Renal cortex interstitium (tissue), 11 donors: ENCODE measurements at regions not wholly inside any gene's neighbourhood (a gene's known extent, or its start where the extent isn't known, plus 50 kb on each side); places are given as distances from the start of the nearest gene placed in this dataset.

Experiments used
- DNase-seq, 11 donors: peaks; one replicate each; pipeline ENCODE4 v3.0.0-alpha.2; 2013; ENCODE audit warnings: low read depth in 9 of 11, low spot score in 4 of 11; ENCODE audit errors: extremely low read depth in 1 of 11

DNA sequence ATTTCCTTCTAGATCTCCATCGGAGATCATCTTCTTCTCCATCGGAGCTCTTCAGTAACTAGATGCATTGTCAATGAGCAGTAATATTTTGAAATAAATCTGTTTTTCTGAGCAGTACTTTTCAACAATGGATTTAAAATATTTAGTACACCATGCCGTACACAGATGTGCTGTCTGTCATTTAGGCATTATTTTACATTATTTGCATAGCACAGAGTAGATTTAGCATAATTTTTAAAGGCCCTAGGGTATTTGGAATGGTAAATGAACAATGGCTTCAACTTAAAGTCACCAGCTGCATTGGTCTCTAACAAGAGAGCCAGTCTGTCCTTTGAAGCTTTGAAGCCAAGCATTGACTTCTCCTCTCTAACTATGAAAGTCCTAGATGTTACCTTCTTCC is 95.4 kb upstream of the ANKFN1 start:
- no peak for DNase-seq

DNA sequence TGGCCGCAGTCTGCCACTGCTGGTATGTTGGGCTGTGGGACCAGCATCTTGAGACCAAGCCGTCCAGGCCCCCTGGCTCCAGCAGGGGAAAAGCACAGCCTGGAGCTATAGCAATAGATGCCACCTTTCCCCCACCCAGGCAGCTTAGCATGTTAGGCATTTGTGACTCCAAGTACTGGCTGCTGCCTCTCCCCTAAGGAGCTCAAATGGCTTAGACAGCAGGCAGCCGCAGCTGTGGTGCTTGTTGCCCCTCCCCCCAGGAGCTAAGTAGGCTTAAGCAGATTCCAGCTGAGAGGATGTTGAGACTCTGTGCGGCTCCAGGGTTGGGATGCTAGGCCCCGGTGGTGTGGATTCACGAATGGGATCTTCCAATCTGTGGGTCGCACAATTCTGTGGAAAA is 88.8 kb upstream of the ANKFN1 start:
- DNase-seq: no peak

DNA sequence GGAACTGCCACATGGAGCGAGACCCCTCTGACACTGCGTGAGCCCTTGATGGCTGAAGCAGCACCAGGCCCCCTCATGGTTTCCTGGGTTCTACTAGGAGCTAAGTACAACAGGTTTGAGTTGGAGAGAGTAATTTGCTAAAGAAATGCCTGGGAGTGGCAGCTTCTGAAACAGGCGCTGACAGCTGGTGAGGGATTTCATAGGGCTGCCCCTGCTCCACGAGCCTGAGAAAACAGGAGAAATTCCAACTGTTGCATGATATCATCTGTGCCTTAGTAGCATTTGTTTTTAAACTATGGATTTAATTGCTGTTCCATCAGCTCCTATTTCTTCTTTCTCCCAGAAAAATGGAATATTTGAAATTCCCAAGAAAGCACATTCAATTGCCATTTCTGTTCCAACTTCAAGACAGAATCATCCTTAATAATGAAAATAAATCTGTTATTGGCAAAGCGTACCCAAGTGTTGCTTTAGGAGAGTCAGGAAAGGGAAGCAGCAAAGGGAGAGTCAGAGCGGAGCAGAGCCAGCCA is 78.8 kb upstream of the ANKFN1 start:
- no peak for DNase-seq

DNA sequence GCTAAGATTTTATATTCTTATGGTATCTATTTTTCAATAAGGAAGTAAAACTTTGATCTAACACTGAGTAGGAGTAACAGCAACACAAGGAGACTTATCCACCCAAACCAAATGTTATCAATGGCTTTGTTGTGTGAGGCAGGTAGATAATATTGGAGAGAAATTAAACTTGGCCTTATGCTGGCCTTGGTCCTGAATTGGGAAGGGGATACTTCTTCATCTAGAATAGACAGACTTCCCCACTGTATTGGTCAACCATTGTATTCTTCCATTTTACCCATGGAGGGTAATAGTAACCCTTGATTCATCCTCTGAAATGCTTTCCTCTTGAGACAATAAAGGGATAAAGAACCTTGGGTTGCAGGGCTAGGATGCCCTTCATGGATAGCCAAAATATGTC is 76.3 kb upstream of the ANKFN1 start:
- DNase-seq: no peak

DNA sequence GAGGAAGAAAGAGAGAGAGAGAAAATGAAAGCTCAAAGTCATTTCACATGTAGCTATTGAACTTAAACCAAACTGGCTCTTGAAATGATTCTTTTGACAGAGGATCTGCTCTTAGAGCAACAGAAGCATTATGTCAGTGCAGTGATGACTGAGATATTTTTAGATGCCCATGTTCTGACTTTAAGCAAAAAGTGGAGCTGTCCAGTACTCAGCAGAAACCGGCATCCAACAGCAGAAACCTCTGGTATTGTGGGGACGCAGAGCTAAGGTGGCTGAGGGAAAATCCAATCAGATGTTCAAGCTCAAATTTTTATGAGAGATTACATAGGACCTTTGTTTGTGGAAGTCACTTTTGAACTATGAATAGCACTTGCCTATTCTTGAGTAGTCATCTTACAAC is 69.8 kb upstream of the ANKFN1 start:
- no peak for DNase-seq

DNA sequence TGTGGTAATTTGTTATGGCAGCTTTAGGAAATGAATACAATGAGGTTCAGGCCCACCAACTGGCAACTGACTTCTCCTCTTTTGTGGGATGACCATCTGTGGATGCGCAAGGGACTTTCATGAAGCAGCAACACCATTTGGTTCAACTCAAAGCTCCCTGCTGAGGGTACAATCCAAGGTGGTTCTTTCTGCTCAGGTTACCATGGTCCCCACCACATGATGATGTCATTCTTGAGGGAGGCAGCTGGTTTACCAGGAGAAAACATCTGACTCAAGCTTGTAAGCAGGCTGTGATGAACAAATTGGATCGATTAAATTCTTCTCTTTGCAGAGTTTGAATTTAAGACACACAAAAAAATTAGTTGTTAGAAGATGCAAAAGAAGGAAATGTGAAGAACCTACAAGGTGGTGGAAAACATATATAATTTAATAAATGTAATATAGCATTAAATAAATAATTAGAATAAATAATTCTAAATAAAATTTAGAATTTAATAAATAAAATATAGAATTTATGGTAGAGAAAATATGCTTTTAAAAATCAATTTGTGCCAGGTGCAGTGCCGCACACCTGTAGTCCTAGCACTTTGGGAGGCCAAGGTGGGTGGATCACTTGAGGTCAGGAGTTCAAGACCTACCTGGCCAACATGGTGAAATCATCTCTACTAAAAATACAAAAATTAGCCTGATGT is 67.6 kb upstream of the ANKFN1 start:
- DNase-seq: no peak

DNA sequence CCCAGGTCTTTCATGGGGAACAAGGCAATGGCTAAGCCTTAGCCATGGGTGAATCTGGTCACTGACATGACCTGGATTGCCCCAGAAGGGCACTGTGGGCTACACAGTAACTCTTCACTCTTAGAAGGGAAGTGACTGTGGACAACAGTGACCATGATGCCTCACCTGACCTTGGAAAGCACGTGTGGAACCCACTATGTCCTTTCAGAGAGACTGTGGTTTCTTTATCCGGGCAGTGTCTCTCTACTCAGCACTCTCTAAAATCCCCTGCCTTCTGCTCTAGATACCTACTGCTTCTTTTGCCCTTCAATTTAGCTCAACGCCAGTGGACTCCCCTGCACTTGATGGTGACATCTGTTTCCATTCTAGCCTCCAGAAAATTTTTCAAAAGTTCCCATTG is 66.1 kb upstream of the ANKFN1 start:
- DNase-seq: no peak

DNA sequence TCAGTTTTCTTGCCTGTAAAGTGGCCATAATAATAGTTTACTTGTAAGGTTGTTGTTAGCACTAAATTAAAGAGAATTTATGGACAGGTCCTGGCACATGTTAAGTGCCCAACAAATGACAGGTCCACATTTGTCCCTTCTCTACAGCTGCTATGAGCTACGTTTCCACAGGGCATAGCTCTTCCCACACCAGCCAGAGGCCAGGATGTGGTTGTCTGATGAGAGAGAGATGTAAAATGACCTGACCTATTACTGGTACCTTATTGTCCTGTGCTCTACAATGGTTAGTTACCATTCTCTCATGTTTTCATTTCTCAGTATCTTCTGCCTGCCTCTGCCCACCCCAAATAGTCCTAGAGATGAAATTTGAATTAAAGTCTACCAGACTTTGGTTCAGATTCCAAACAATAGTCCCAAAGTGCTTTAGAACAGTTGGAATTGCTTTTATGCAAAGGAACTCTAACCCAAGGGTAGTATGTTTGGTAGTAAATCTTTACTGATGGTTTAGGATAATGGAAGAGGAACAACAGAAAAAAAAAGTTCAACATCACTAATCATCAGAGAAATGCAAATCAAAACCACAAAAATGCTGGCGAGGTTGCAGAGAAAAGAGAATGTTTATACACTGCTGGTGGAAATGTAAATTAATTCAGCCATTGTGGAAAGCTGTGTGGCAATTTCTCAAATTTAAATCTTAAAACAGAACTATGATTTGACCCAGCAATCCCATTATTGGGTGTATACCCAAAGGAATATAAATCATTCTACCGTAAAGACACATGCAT is 57.1 kb upstream of the ANKFN1 start:
- no peak for DNase-seq

DNA sequence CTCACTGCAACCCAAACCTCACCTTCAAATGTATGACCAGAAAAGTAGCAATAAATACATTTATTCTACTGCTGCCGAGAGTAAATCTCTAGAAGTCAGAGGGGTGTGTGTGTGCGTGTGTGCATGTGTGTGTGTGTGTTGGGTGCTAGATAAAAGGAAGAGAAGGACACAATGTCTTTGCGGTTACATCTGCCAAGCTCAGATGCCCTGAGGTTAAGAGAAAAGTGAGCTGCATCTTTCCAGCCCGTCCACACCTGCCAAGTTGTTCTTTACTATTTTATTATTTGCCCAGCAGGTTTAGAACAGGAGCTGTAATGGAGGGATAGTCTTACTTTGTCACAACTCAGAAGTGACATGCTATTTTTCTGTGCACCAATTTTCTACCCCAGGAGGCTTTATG is 54.5 kb upstream of the ANKFN1 start:
- no peak for DNase-seq

DNA sequence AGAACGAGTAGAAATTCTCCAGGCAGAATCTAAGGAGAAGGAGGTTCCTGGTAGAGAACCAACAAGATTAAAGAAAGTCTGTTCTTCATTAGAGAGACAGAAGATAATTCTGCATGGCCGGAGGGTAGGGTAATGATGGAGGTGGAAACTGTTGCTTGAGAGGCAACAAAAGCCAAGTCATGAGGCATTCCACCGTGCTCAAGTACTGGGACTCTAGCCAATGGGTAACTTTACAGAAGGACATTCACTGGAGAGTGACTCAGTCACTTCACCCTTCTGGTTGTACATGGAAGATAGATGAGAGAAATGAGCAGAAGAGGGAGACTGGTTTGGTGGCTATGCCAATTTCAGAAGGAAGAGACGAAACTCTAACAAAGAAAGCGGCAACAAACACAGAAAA is 53.6 kb upstream of the ANKFN1 start:
- DNase-seq: no peak
